Vagina (tissue), 2 donors: ENCODE measurements at regions not wholly inside any gene's neighbourhood (a gene's known extent, or its start where the extent isn't known, plus 50 kb on each side); places are given as distances from the start of the nearest gene placed in this dataset.

Source experiments
- DNase-seq, 2 donors: peaks; one replicate each; pipeline ENCODE4 v3.0.0-alpha.2; 2017; ENCODE audit errors: extremely low spot score in 2 of 2
- H3K27ac ChIP-seq: fragments of 200-600 bp; sonication (generic); one replicate; pipeline ENCODE4 v1.5.1; 2019
- H3K27me3 ChIP-seq: fragments of 200-600 bp; sonication (generic); one replicate; pipeline ENCODE4 v1.5.1; 2019
- H3K36me3 ChIP-seq, 2 donors: fragments of 200-600 bp; sonication (generic); one replicate each; pipeline ENCODE4 v1.5.1; 2017 to 2019
- H3K4me1 ChIP-seq: fragments of 200-600 bp; sonication (generic); one replicate; pipeline ENCODE4 v1.5.1; 2019
- H3K4me3 ChIP-seq, 2 donors: fragments of 200-600 bp; sonication (generic); 1 replicate in 1 of 2; 2 replicates in 1 of 2; pipeline ENCODE4 v1.5.1; 2016 to 2019
- H3K9me3 ChIP-seq: fragments of 200-600 bp; sonication (generic); one replicate; pipeline ENCODE4 v1.5.1; 2019
- POLR2A ChIP-seq, 2 donors: fragments of 450-650 bp; IDR thresholded peaks; one replicate each; pipeline ENCODE4 v1.6.1; 2017; ENCODE audit warnings: antibody characterized with exemption in 2 of 2, mild to moderate bottlenecking in 2 of 2, moderate library complexity in 2 of 2
- POLR2AphosphoS5 ChIP-seq, 2 donors: sonication (generic); formaldehyde crosslinking; IDR thresholded peaks; one replicate each; pipeline ENCODE4 v1.9.0; 2017; ENCODE audit warnings: antibody characterized with exemption in 2 of 2, mild to moderate bottlenecking in 2 of 2, low read depth in 1 of 2; ENCODE audit not compliant: insufficient read depth in 1 of 2
- intact Hi-C: fragments of 100-400 bp; cut with DNase I; formaldehyde crosslinking; loops from one replicate; pipeline ENCODE4 v1.15.1; 2023
- TF ChIP-seq, protein P1 (sequence below), 3 experiments: fragments of 450-650 bp in 2 of 3; fragments of 200-600 bp in 1 of 3; sonication (generic) in 1 of 3; IDR thresholded peaks; one replicate each; pipeline ENCODE4 v1.5.1; 2017 to 2019; ENCODE audit warnings: antibody characterized with exemption in 3 of 3, mild to moderate bottlenecking in 2 of 3, moderate library complexity in 2 of 3

DNA sequence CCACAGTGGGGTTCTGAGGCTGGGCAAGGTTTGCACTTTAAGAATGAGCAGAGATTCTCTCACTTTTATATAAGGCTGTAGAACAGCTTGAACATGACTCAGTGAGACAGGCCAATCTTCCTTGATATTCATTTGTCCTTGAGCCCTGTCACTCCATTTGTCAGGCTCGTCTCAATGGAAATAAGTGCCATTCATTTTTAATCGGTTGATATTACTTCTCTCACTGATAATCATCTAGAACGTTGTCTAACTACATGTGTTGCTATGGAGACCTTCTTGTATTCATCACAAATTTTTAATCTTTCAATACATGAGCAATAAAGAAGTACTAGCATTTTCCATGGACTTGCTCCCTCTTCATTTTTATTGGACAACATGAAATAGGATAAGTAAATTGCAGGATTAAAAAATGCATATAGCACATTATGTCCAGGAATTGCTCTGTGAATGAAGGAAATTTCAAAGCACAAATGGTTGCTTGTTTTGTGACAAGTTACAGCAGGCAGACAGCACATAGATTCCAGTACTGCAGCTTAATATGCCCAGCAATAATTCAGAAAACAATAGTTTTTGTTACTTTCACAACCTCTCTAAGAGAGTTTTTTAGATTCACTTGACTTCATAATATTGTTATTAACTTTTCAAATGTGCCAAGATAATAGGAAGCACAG, 1178.4 kb upstream of the ATXN8OS start:
- Histone ChIP-seq H3K27ac (no peak overlapping the region), H3K4me1 (no peaks in the 10 kb centered on the region), H3K36me3 (no peaks in the 10 kb centered on the region), H3K27me3 (no peaks in the 10 kb centered on the region), H3K4me3 (no peak overlapping the region), H3K9me3 (no peaks in the 10 kb centered on the region)
- TF ChIP-seq, protein P1, sequence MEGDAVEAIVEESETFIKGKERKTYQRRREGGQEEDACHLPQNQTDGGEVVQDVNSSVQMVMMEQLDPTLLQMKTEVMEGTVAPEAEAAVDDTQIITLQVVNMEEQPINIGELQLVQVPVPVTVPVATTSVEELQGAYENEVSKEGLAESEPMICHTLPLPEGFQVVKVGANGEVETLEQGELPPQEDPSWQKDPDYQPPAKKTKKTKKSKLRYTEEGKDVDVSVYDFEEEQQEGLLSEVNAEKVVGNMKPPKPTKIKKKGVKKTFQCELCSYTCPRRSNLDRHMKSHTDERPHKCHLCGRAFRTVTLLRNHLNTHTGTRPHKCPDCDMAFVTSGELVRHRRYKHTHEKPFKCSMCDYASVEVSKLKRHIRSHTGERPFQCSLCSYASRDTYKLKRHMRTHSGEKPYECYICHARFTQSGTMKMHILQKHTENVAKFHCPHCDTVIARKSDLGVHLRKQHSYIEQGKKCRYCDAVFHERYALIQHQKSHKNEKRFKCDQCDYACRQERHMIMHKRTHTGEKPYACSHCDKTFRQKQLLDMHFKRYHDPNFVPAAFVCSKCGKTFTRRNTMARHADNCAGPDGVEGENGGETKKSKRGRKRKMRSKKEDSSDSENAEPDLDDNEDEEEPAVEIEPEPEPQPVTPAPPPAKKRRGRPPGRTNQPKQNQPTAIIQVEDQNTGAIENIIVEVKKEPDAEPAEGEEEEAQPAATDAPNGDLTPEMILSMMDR (IDR thresholded peaks at IDR 0.05): no peak
- no peak for TF ChIP-seq POLR2A (IDR thresholded peaks at IDR 0.05)
- no peak for TF ChIP-seq POLR2AphosphoS5 (IDR thresholded peaks at IDR 0.05; ENCODE audit: insufficient read depth in 1 of 2, low read depth in 1 of 2)
- no peak for DNase-seq
- intact Hi-C loops: no loop called here

DNA sequence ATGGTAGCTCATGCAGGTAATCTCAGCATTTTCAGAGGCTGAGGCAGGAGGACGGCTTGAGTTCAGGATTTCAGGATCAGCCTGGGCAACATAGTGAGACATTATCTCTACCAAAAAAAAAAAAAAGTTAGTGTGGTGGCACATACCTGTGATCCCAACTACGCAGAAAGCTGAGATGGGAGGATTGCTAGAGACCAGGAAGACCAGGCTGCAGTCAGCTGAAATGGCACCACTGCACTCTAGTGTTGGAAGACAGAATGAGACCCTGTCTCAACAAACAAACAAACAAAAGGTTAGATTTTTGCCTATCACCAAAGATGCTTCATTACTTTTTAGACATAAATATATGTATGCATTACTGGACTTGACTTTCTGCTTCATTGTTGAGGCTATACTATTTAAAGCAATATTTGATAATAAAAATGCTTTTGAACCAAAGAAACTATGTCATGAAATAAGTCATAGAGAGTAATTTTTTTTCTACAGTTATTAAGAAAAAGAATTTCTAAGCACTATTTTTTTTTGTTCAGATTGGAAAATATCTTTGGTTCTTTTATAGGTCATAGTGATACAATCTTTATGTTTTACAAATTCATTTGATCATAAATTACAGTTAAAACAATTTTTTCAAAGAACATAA, 1180.1 kb upstream of the ATXN8OS start:
- TF ChIP-seq POLR2AphosphoS5 (IDR thresholded peaks at IDR 0.05; ENCODE audit: insufficient read depth in 1 of 2, low read depth in 1 of 2) (no peak), POLR2A (IDR thresholded peaks at IDR 0.05) (no peak)
- TF ChIP-seq, protein P1 (IDR thresholded peaks at IDR 0.05): no peak
- Histone ChIP-seq H3K4me3 (no peak overlapping the region), H3K4me1 (no peaks in the 10 kb centered on the region), H3K27me3 (no peaks in the 10 kb centered on the region), H3K36me3 (no peaks in the 10 kb centered on the region), H3K9me3 (no peaks in the 10 kb centered on the region), H3K27ac (no peak overlapping the region)
- intact Hi-C loops: no loop called here
- DNase-seq: no peak

DNA sequence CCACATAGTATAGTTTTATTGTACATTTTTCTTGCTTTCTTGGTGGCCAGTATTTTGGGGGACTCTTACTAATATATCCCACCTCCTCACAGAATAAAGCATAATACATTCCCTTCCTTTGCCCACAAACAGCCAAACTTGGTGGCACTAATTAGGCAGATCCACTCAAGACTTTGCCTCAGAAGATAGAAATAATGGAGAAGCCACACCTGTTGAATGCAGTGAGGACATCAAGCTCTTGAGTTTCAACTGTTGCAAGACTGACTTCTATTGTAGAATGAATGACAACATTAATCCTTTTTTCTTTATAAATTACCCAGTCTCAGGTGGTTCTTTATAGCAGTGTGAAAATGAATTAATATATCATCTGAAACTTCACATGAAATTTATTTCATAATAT, 1183.6 kb upstream of the ATXN8OS start:
- Histone ChIP-seq H3K4me3 (no peak overlapping the region), H3K27me3 (no peaks in the 10 kb centered on the region), H3K9me3 (no peaks in the 10 kb centered on the region), H3K27ac (no peak overlapping the region), H3K36me3 (no peaks in the 10 kb centered on the region), H3K4me1 (no peaks in the 10 kb centered on the region)
- no peak for DNase-seq
- intact Hi-C loops: no loop called here
- TF ChIP-seq POLR2AphosphoS5 (IDR thresholded peaks at IDR 0.05; ENCODE audit: insufficient read depth in 1 of 2, low read depth in 1 of 2) (no peak), POLR2A (IDR thresholded peaks at IDR 0.05) (no peak)
- TF ChIP-seq, protein P1 (IDR thresholded peaks at IDR 0.05): no peak

DNA sequence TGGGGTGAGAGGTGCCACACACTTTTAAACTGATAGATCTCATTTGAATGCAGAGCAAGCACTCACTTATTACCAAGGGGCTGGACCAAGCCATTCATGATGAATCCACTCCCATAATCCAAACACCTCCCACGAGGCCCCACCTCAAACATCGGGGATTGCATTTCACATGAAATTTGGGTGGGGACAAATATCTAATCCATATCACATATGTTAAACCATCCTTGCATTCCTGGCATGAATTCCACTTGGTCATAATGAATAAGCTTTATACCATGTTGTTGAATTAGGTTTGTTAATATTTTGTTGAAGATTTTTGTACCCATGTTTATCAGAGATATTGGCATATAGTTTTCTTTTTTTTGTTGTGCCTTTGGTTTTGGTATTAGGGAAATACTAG, 1198.7 kb upstream of the ATXN8OS start:
- no peak for DNase-seq
- no peak overlapping the region for H3K4me3 ChIP-seq
- intact Hi-C loops: no loop called here
- no peak overlapping the region for H3K27ac ChIP-seq
- H3K4me1 ChIP-seq: no peaks in the 10 kb centered on the region
- TF ChIP-seq, protein P1 (IDR thresholded peaks at IDR 0.05): no peak
- TF ChIP-seq POLR2AphosphoS5 (IDR thresholded peaks at IDR 0.05; ENCODE audit: insufficient read depth in 1 of 2, low read depth in 1 of 2) (no peak), POLR2A (IDR thresholded peaks at IDR 0.05) (no peak)
- no peaks in the 10 kb centered on the region for H3K36me3 ChIP-seq
- no peaks in the 10 kb centered on the region for H3K27me3 ChIP-seq
- no peaks in the 10 kb centered on the region for H3K9me3 ChIP-seq

DNA sequence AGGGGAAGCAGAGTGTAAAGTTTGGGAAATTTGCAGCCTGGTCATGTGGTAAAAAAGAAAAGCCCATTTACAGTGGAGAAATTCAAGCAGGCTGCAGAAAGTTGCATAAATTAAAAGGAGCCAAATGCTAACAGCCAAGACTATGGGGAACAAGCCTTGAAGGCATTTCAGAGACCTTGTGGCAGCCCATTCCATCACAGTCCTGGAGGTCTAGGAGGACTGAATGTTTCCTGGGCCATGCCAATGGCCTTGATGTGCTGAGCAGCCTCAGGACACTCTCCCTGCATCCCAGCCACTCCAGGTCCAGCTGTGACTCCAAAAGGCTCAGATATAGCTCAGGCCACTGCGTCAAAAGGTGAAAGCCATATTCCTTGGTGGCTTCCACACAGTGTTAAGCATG, 1202.4 kb upstream of the ATXN8OS start:
- TF ChIP-seq POLR2A (IDR thresholded peaks at IDR 0.05) (no peak), POLR2AphosphoS5 (IDR thresholded peaks at IDR 0.05; ENCODE audit: insufficient read depth in 1 of 2, low read depth in 1 of 2) (no peak)
- TF ChIP-seq, protein P1 (IDR thresholded peaks at IDR 0.05): no peak
- H3K4me1 ChIP-seq: no peaks in the 10 kb centered on the region
- H3K27ac ChIP-seq: no peak overlapping the region
- H3K4me3 ChIP-seq: no peak overlapping the region
- no peaks in the 10 kb centered on the region for H3K27me3 ChIP-seq
- DNase-seq: no peak
- intact Hi-C loops: no loop called here
- H3K36me3 ChIP-seq: no peaks in the 10 kb centered on the region
- H3K9me3 ChIP-seq: no peaks in the 10 kb centered on the region
